Duodenal mucosa (tissue), 2 donors: ENCODE measurements at regions not wholly inside any gene's neighbourhood (a gene's known extent, or its start where the extent isn't known, plus 50 kb on each side); places are given as distances from the start of the nearest gene placed in this dataset.
"Not testable (repeated sequence)": the region's sequence is repeated elsewhere in the genome, so short reads cannot be mapped to it uniquely, and the experiment has no call there.

Source experiments
- H3K27ac ChIP-seq: one replicate; pipeline ENCODE4 v1.7.0; 2013; ENCODE audit warnings: low read depth, low read length
- H3K27me3 ChIP-seq, 2 donors: one replicate each; pipeline ENCODE4 v1.7.0; 2013; ENCODE audit warnings: low read length in 2 of 2, control low read depth in 1 of 2; ENCODE audit not compliant: insufficient read depth in 2 of 2, control insufficient read depth in 1 of 2
- H3K36me3 ChIP-seq, 2 donors: one replicate each; pipeline ENCODE4 v1.7.0; 2013; ENCODE audit warnings: low read length in 2 of 2, control low read depth in 1 of 2; ENCODE audit not compliant: insufficient read depth in 2 of 2, control insufficient read depth in 1 of 2
- H3K4me1 ChIP-seq, 2 donors: one replicate each; pipeline ENCODE4 v1.7.0; 2013; ENCODE audit warnings: low read length in 2 of 2, control low read depth in 1 of 2; ENCODE audit not compliant: insufficient read depth in 2 of 2, control insufficient read depth in 1 of 2
- H3K4me3 ChIP-seq, 2 donors: one replicate each; pipeline ENCODE4 v1.7.0; 2013; ENCODE audit warnings: low read length in 2 of 2, low read depth in 1 of 2
- H3K9ac ChIP-seq, 2 donors: one replicate each; pipeline ENCODE4 v1.7.0; 2013; ENCODE audit warnings: low read length in 2 of 2, low read depth in 1 of 2
- H3K9me3 ChIP-seq, 2 donors: one replicate each; pipeline ENCODE4 v1.7.0; 2013; ENCODE audit warnings: low read length in 2 of 2, control low read depth in 1 of 2; ENCODE audit not compliant: control insufficient read depth in 1 of 2

DNA sequence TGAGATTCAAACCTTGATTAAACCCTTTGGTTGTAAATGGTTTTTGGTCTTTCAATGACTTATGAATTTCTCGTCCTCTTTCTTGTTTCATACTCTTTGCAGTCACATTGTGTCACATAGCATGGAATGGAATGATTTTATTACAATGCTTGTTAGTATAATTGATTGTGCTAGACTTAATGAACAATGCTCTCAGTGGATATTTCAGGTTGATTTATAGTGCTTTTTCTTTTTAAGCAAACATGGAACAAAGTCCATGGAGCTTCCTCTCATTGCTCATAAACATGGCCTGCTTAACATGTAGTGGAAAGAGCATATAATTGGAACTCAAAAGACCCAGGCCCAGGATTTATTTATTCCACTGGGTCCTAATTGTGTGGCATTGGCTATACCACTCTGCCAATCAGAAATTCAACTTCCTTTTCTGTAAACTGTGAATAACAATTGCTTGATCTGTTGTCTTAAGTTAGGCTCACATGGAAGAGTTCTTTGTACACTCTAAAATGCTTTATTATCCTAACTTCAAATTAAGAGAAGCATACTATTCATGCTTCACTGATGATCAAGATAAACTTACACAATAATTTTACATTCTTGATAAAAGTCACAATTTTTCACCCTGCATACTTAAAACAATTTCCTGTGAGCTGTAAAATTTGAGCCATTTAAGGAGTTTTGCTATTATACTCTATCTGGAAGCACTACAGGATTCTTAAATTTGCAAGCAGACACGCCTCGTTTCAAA is 370.5 kb upstream of the PDE3A start:
- peaks cover 16 to 20% of the 10 kb centered on the region in 2 donors for H3K4me1 ChIP-seq
- H3K27ac ChIP-seq: no peak overlapping the region
- H3K36me3 ChIP-seq: no peaks in the 10 kb centered on the region
- no peak overlapping the region for H3K4me3 ChIP-seq
- H3K9me3 ChIP-seq: no peaks in the 10 kb centered on the region
- H3K27me3 ChIP-seq: no peaks in the 10 kb centered on the region
- H3K9ac ChIP-seq: no peak overlapping the region

GRCh38 chr12:19998411-19998810 is 369.9 kb upstream of the PDE3A start:
- no peak overlapping the region for H3K9ac ChIP-seq
- H3K4me3 ChIP-seq: peak overlapping the region in 1 of 2 donors; percentile 3
- no peak overlapping the region for H3K27ac ChIP-seq
- H3K4me1 ChIP-seq: peaks cover 16 to 20% of the 10 kb centered on the region in 2 donors
- no peaks in the 10 kb centered on the region for H3K9me3 ChIP-seq
- H3K36me3 ChIP-seq: no peaks in the 10 kb centered on the region
- H3K27me3 ChIP-seq: no peaks in the 10 kb centered on the region

DNA sequence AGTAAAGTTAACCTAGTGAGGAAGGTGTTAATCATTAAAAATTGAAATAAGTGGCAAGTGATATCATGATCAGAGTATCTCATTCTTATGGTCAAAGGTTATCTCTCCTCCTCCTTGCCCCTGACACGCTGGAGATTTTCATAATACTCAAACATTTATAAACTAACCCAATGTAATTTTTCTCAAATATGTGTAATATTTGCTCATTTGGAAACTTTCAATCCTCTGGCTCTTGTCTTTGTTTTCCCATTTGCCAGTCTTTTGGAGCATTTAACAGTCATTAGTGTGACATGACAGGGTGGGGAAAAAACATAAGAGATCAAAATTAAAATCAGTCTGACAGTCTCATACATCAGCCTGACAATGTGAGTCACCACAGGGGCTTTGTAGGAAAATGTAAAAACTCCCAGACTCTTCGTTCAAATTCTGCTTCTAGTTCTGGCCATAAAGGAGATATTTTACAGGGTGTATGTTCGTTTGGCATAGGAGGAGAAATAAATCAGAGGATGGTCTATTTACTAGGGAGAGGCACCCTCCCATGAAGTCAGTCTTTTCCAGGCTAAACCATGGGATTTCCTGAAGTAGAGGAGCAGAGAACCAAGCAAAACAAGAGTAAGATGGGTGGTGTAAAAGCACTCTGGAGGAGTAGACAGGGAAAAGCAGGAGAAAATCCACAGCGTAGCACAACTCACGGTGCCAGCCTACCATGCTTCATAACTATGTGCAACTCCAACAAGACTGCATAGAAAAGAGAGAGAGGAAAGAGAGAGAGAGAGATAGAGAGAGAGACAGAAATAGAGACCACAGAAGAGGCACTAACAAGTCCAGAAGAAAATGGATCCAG is 369.2 kb upstream of the PDE3A start:
- Histone ChIP-seq H3K4me1 (peaks cover 16 to 20% of the 10 kb centered on the region in 2 donors), H3K4me3 (no peak overlapping the region), H3K27ac (no peak overlapping the region), H3K9me3 (no peaks in the 10 kb centered on the region), H3K27me3 (no peaks in the 10 kb centered on the region), H3K36me3 (no peaks in the 10 kb centered on the region), H3K9ac (no peak overlapping the region)

GRCh38 chr12:19999805-20000138 is 368.6 kb upstream of the PDE3A start:
- no peak overlapping the region for H3K27ac ChIP-seq
- H3K4me3 ChIP-seq: no peak overlapping the region
- no peak overlapping the region for H3K9ac ChIP-seq
- H3K4me1 ChIP-seq: peaks cover 16 to 20% of the 10 kb centered on the region in 2 donors
- no peaks in the 10 kb centered on the region for H3K9me3 ChIP-seq
- H3K27me3 ChIP-seq: no peaks in the 10 kb centered on the region
- H3K36me3 ChIP-seq: no peaks in the 10 kb centered on the region

- H3K9ac ChIP-seq: no peak overlapping the region
- H3K36me3 ChIP-seq: no peaks in the 10 kb centered on the region
- no peak overlapping the region for H3K27ac ChIP-seq
- H3K4me3 ChIP-seq: no peak overlapping the region
- no peaks in the 10 kb centered on the region for H3K9me3 ChIP-seq
- peaks cover 16 to 17% of the 10 kb centered on the region in 2 donors for H3K4me1 ChIP-seq
- H3K27me3 ChIP-seq: no peaks in the 10 kb centered on the region
Measured at GRCh38 chr12:20000229-20000849, 368.0 kb upstream of the PDE3A start.

DNA sequence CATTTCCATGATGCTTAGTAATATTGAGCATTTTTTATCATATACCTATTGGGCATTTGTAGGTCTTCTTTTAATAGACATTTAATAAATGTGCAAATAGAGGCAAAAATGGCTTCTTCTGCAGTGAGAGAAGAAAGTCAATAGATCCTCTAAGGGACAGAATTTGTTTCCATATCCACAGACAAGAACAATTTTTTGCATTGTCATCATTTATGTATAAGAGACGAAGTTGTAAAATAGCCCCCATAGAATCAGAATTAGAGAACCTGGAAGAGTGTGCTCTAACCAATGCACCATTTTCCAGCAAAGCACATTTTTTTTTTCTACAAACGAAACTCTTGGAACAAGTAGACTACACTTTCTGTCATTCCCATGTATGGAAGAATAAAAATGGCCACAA is 365.1 kb upstream of the PDE3A start:
- H3K4me1 ChIP-seq: peaks cover 9 to 15% of the 10 kb centered on the region in 2 donors
- no peak overlapping the region for H3K27ac ChIP-seq
- H3K27me3 ChIP-seq: no peaks in the 10 kb centered on the region
- no peaks in the 10 kb centered on the region for H3K36me3 ChIP-seq
- no peak overlapping the region for H3K9ac ChIP-seq
- H3K9me3 ChIP-seq: no peaks in the 10 kb centered on the region
- no peak overlapping the region for H3K4me3 ChIP-seq

DNA sequence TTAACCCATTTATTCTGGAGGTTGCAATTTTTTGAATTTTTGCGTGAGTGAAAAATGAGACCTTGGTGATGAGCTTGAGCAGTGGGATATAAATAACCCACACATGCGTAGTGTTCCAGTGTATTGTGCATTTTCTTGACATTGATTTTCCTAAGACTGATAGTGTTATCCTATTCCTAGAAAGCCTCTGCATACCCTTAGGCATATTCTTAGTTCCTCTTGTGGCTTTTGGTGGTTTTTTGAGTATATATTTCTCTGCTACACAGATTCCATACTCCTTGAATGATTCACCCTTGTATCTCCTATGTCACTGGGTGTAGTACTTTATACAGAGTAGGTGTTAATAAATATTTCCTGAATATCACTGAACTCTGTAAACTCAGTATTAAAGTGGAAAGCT is 363.4 kb upstream of the PDE3A start:
- Histone ChIP-seq H3K36me3 (no peaks in the 10 kb centered on the region), H3K9ac (no peak overlapping the region), H3K27me3 (no peaks in the 10 kb centered on the region), H3K4me3 (no peak overlapping the region), H3K27ac (no peak overlapping the region), H3K4me1 (peaks cover 0 to 4% of the 10 kb centered on the region in 2 donors), H3K9me3 (no peaks in the 10 kb centered on the region)

GRCh38 chr12:20006871-20007730 is 361.2 kb upstream of the PDE3A start:
- Histone ChIP-seq H3K4me1 (no peaks in the 10 kb centered on the region), H3K9ac (no peak overlapping the region), H3K36me3 (no peaks in the 10 kb centered on the region), H3K27ac (no peak overlapping the region), H3K27me3 (no peaks in the 10 kb centered on the region), H3K4me3 (no peak overlapping the region), H3K9me3 (no peaks in the 10 kb centered on the region)

- not testable (repeated sequence) for H3K27me3 ChIP-seq, H3K9ac ChIP-seq, H3K9me3 ChIP-seq, H3K4me3 ChIP-seq, H3K27ac ChIP-seq, H3K36me3 ChIP-seq, H3K4me1 ChIP-seq
Measured at GRCh38 chr12:20009965-20010364, 358.4 kb upstream of the PDE3A start.
